WTC11 (cell line): ENCODE measurements at regions not wholly inside any gene's neighbourhood (a gene's known extent, or its start where the extent isn't known, plus 50 kb on each side); places are given as distances from the start of the nearest gene placed in this dataset.

ENCODE experiments used
- ATAC-seq: fragments of 200-7000 bp; cut with Tn5 transposase; 2 replicates; pipeline ENCODE4 v1.10.0; 2021; ENCODE audit warnings: mild to moderate bottlenecking, moderate library complexity
- CTCF ChIA-PET: fragments of 300-600 bp; sonication (Branson Sonifier 250); formaldehyde crosslinking; loops from one replicate; lab custom pipeline; 2021; ENCODE audit warnings: antibody characterized with exemption; lab: Charles Lee
- POLR2A ChIA-PET: fragments of 350-600 bp; sonication (Branson Sonifier 250); formaldehyde crosslinking; loops from one replicate; lab custom pipeline; 2021; ENCODE audit warnings: antibody characterized with exemption; lab: Charles Lee
- DNase-seq: peaks from one replicate; pipeline ENCODE4 v3.0.0; 2021; ENCODE audit warnings: low spot score
- H3K27ac Mint-ChIP-seq: 2 replicates; pipeline ENCODE4 v1.8.0; 2021; ENCODE audit warnings: mixed read lengths
- H3K27me3 Mint-ChIP-seq: 2 replicates; pipeline ENCODE4 v1.8.0; 2021; ENCODE audit warnings: low read depth, mild to moderate bottlenecking, moderate library complexity, mixed read lengths
- H3K36me3 Mint-ChIP-seq: 2 replicates; pipeline ENCODE4 v1.8.0; 2021; ENCODE audit warnings: mixed read lengths
- H3K4me1 Mint-ChIP-seq: 2 replicates; pipeline ENCODE4 v1.8.0; 2022; ENCODE audit warnings: mixed read lengths
- H3K4me3 Mint-ChIP-seq: 2 replicates; pipeline ENCODE4 v1.8.0; 2021; ENCODE audit warnings: mild to moderate bottlenecking, moderate library complexity, mixed read lengths
- H3K9me3 Mint-ChIP-seq: 2 replicates; pipeline ENCODE4 v1.8.0; 2021; ENCODE audit warnings: mixed read lengths
- GRHL2 ChIP-seq: fragments of 250-450 bp; sonication (Bioruptor Pico); IDR thresholded peaks from 2 replicates; pipeline ENCODE4 v1.8.0; 2022; ENCODE audit warnings: mild to moderate bottlenecking, moderate library complexity; ENCODE audit not compliant: insufficient replicate concordance, severe bottlenecking
- GTF2I ChIP-seq: fragments of 250-450 bp; sonication (Bioruptor Pico); conservative IDR thresholded peaks from 2 replicates; pipeline ENCODE4 v1.4.0; 2021; ENCODE audit warnings: mild to moderate bottlenecking
- HMGA2 ChIP-seq: fragments of 250-450 bp; sonication (Bioruptor Pico); IDR thresholded peaks from 2 replicates; pipeline ENCODE4 v1.4.0; 2021; ENCODE audit warnings: mild to moderate bottlenecking, moderate library complexity
- SMAD4 ChIP-seq: sonication (generic); formaldehyde crosslinking; IDR thresholded peaks from 2 replicates; pipeline ENCODE4 v1.8.0; 2022; ENCODE audit warnings: mild to moderate bottlenecking, missing genetic modification reagents
- SOX15 ChIP-seq: fragments of 250-450 bp; sonication (Bioruptor Pico); IDR thresholded peaks from 2 replicates; pipeline ENCODE4 v1.9.0; 2021; ENCODE audit warnings: mild to moderate bottlenecking
- ZBTB21 ChIP-seq: sonication (generic); formaldehyde crosslinking; IDR thresholded peaks from 2 replicates; pipeline ENCODE4 v1.8.1; 2023; ENCODE audit warnings: mild to moderate bottlenecking, missing genetic modification reagents, borderline replicate concordance
- ZNF232 ChIP-seq: sonication (generic); formaldehyde crosslinking; IDR thresholded peaks from 2 replicates; pipeline ENCODE4 v1.8.0; 2022; ENCODE audit warnings: mild to moderate bottlenecking, missing genetic modification reagents
- ZNF396 ChIP-seq: fragments of 250-450 bp; sonication (Bioruptor Pico); IDR thresholded peaks from 2 replicates; pipeline ENCODE4 v1.8.0; 2021; ENCODE audit warnings: mild to moderate bottlenecking, moderate library complexity, borderline replicate concordance
- TF ChIP-seq, protein P1 (sequence below): sonication (generic); formaldehyde crosslinking; IDR thresholded peaks from 2 replicates; pipeline ENCODE4 v1.8.0; 2022; ENCODE audit warnings: mild to moderate bottlenecking, missing genetic modification reagents
- TF ChIP-seq, protein P2 (sequence below): sonication (generic); formaldehyde crosslinking; IDR thresholded peaks from 2 replicates; pipeline ENCODE4 v1.8.1; 2023; ENCODE audit warnings: mild to moderate bottlenecking, moderate library complexity, missing genetic modification reagents
- TF ChIP-seq, protein P3 (sequence below): sonication (generic); formaldehyde crosslinking; IDR thresholded peaks from 2 replicates; pipeline ENCODE4 v1.8.0; 2022; ENCODE audit warnings: mild to moderate bottlenecking, missing genetic modification reagents
- TF ChIP-seq, protein P4 (sequence below): fragments of 250-450 bp; sonication (Bioruptor Pico); IDR thresholded peaks from 2 replicates; pipeline ENCODE4 v1.9.0; 2021; ENCODE audit warnings: mild to moderate bottlenecking
- TF ChIP-seq, protein P5 (sequence below): fragments of 250-450 bp; sonication (Bioruptor Pico); IDR thresholded peaks from 2 replicates; pipeline ENCODE4 v1.8.0; 2021; ENCODE audit warnings: mild to moderate bottlenecking
- TF ChIP-seq, protein P6 (sequence below): sonication (generic); formaldehyde crosslinking; IDR thresholded peaks from 2 replicates; pipeline ENCODE4 v1.8.1; 2022; ENCODE audit warnings: mild to moderate bottlenecking, moderate library complexity, missing genetic modification reagents
- TF ChIP-seq, protein P7 (sequence below): sonication (generic); formaldehyde crosslinking; IDR thresholded peaks from 2 replicates; pipeline ENCODE4 v1.8.0; 2022; ENCODE audit warnings: mild to moderate bottlenecking, missing genetic modification reagents
- TF ChIP-seq, protein P8 (sequence below): fragments of 250-450 bp; sonication (Bioruptor Pico); IDR thresholded peaks from 2 replicates; pipeline ENCODE4 v2.1.2; 2022; ENCODE audit warnings: mild to moderate bottlenecking, moderate library complexity
- TF ChIP-seq, protein P9 (sequence below): sonication (generic); formaldehyde crosslinking; IDR thresholded peaks from 2 replicates; pipeline ENCODE4 v1.8.1; 2022; ENCODE audit warnings: missing genetic modification reagents, borderline replicate concordance

DNA sequence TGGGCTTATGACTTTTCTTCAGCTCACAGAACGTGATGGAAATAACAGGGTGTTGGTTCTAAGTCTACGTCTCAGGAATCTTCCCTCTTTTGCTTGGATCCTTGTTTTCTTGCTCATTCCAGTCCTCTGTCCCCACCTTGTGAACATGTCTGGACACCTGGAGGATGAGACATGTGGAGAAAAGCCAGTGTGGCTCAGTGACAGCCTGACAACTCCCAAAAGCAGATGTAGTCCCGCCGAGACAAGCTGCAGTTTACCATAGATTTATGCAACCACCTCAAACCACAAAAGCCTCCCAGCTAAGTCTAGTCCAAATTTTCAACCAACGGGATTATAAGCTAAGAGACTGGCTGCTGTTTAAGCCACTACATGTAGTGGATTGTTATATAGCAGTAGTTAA, 476.1 kb downstream of the SH2D4B start:
- DNase-seq: no peak
- ChIA-PET POLR2A (no interaction called here), CTCF (interaction anchor here (2.0 to 2.2 kb wide), 3 partner anchors 68 to 351 kb away, joined by 4 to 10 read pairs (median 9); no protein-coding TSS in a partner anchor)
- no peak for ATAC-seq
- Mint-ChIP-seq H3K27ac (no peak overlapping the region), H3K9me3 (peaks cover 10% of the 10 kb centered on the region), H3K4me3 (no peak overlapping the region), H3K27me3 (no peaks in the 10 kb centered on the region), H3K4me1 (peaks cover 5% of the 10 kb centered on the region), H3K36me3 (no peaks in the 10 kb centered on the region)
- no peak for TF ChIP-seq SMAD4 (CRISPR knock-in tag)
- TF ChIP-seq, protein P1, sequence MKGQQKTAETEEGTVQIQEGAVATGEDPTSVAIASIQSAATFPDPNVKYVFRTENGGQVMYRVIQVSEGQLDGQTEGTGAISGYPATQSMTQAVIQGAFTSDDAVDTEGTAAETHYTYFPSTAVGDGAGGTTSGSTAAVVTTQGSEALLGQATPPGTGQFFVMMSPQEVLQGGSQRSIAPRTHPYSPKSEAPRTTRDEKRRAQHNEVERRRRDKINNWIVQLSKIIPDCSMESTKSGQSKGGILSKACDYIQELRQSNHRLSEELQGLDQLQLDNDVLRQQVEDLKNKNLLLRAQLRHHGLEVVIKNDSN (CRISPR knock-in tag): no peak
- TF ChIP-seq ZNF396 (CRISPR knock-in tag): no peak
- no peak for TF ChIP-seq GRHL2
- TF ChIP-seq ZNF232 (CRISPR knock-in tag): no peak
- TF ChIP-seq, protein P2, sequence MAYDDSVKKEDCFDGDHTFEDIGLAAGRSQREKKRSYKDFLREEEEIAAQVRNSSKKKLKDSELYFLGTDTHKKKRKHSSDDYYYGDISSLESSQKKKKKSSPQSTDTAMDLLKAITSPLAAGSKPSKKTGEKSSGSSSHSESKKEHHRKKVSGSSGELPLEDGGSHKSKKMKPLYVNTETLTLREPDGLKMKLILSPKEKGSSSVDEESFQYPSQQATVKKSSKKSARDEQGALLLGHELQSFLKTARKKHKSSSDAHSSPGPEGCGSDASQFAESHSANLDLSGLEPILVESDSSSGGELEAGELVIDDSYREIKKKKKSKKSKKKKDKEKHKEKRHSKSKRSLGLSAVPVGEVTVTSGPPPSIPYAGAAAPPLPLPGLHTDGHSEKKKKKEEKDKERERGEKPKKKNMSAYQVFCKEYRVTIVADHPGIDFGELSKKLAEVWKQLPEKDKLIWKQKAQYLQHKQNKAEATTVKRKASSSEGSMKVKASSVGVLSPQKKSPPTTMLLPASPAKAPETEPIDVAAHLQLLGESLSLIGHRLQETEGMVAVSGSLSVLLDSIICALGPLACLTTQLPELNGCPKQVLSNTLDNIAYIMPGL (CRISPR knock-in tag): no peak
- TF ChIP-seq, protein P3, sequence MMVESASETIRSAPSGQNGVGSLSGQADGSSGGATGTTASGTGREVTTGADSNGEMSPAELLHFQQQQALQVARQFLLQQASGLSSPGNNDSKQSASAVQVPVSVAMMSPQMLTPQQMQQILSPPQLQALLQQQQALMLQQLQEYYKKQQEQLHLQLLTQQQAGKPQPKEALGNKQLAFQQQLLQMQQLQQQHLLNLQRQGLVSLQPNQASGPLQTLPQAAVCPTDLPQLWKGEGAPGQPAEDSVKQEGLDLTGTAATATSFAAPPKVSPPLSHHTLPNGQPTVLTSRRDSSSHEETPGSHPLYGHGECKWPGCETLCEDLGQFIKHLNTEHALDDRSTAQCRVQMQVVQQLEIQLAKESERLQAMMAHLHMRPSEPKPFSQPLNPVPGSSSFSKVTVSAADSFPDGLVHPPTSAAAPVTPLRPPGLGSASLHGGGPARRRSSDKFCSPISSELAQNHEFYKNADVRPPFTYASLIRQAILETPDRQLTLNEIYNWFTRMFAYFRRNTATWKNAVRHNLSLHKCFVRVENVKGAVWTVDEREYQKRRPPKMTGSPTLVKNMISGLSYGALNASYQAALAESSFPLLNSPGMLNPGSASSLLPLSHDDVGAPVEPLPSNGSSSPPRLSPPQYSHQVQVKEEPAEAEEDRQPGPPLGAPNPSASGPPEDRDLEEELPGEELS: no peak
- TF ChIP-seq, protein P4, sequence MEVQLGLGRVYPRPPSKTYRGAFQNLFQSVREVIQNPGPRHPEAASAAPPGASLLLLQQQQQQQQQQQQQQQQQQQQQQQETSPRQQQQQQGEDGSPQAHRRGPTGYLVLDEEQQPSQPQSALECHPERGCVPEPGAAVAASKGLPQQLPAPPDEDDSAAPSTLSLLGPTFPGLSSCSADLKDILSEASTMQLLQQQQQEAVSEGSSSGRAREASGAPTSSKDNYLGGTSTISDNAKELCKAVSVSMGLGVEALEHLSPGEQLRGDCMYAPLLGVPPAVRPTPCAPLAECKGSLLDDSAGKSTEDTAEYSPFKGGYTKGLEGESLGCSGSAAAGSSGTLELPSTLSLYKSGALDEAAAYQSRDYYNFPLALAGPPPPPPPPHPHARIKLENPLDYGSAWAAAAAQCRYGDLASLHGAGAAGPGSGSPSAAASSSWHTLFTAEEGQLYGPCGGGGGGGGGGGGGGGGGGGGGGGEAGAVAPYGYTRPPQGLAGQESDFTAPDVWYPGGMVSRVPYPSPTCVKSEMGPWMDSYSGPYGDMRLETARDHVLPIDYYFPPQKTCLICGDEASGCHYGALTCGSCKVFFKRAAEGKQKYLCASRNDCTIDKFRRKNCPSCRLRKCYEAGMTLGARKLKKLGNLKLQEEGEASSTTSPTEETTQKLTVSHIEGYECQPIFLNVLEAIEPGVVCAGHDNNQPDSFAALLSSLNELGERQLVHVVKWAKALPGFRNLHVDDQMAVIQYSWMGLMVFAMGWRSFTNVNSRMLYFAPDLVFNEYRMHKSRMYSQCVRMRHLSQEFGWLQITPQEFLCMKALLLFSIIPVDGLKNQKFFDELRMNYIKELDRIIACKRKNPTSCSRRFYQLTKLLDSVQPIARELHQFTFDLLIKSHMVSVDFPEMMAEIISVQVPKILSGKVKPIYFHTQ: no peak
- no peak for TF ChIP-seq SOX15 (CRISPR knock-in tag)
- TF ChIP-seq HMGA2 (CRISPR knock-in tag): no peak
- TF ChIP-seq, protein P5, sequence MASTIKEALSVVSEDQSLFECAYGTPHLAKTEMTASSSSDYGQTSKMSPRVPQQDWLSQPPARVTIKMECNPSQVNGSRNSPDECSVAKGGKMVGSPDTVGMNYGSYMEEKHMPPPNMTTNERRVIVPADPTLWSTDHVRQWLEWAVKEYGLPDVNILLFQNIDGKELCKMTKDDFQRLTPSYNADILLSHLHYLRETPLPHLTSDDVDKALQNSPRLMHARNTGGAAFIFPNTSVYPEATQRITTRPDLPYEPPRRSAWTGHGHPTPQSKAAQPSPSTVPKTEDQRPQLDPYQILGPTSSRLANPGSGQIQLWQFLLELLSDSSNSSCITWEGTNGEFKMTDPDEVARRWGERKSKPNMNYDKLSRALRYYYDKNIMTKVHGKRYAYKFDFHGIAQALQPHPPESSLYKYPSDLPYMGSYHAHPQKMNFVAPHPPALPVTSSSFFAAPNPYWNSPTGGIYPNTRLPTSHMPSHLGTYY (CRISPR knock-in tag): no peak
- TF ChIP-seq, protein P6, sequence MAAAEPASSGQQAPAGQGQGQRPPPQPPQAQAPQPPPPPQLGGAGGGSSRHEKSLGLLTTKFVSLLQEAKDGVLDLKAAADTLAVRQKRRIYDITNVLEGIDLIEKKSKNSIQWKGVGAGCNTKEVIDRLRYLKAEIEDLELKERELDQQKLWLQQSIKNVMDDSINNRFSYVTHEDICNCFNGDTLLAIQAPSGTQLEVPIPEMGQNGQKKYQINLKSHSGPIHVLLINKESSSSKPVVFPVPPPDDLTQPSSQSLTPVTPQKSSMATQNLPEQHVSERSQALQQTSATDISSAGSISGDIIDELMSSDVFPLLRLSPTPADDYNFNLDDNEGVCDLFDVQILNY (CRISPR knock-in tag): no peak
- TF ChIP-seq, protein P7, sequence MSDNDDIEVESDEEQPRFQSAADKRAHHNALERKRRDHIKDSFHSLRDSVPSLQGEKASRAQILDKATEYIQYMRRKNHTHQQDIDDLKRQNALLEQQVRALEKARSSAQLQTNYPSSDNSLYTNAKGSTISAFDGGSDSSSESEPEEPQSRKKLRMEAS (CRISPR knock-in tag): no peak
- TF ChIP-seq, protein P8, sequence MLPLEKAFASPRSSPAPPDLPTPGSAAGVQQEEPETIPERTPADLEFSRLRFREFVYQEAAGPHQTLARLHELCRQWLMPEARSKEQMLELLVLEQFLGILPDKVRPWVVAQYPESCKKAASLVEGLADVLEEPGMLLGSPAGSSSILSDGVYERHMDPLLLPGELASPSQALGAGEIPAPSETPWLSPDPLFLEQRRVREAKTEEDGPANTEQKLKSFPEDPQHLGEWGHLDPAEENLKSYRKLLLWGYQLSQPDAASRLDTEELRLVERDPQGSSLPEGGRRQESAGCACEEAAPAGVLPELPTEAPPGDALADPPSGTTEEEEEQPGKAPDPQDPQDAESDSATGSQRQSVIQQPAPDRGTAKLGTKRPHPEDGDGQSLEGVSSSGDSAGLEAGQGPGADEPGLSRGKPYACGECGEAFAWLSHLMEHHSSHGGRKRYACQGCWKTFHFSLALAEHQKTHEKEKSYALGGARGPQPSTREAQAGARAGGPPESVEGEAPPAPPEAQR (CRISPR knock-in tag): no peak
- no peak for TF ChIP-seq GTF2I (CRISPR knock-in tag)
- TF ChIP-seq, protein P9, sequence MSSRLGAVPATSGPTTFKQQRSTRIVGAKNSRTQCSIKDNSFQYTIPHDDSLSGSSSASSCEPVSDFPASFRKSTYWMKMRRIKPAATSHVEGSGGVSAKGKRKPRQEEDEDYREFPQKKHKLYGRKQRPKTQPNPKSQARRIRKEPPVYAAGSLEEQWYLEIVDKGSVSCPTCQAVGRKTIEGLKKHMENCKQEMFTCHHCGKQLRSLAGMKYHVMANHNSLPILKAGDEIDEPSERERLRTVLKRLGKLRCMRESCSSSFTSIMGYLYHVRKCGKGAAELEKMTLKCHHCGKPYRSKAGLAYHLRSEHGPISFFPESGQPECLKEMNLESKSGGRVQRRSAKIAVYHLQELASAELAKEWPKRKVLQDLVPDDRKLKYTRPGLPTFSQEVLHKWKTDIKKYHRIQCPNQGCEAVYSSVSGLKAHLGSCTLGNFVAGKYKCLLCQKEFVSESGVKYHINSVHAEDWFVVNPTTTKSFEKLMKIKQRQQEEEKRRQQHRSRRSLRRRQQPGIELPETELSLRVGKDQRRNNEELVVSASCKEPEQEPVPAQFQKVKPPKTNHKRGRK (CRISPR knock-in tag): no peak
- no peak for TF ChIP-seq ZBTB21 (CRISPR knock-in tag)
